Muscle of back (tissue), 3 donors: ENCODE measurements at regions not wholly inside any gene's neighbourhood (a gene's known extent, or its start where the extent isn't known, plus 50 kb on each side); places are given as distances from the start of the nearest gene placed in this dataset.

Experiments used
- DNase-seq, 3 donors: peaks; one replicate each; pipeline versions ENCODE4 v3.0.0 to v3.0.0-alpha.2; 2013

- DNase-seq = no peak
Measured at GRCh38 chr4:27506401-27506800, 645.8 kb downstream of the STIM2 start.

DNA sequence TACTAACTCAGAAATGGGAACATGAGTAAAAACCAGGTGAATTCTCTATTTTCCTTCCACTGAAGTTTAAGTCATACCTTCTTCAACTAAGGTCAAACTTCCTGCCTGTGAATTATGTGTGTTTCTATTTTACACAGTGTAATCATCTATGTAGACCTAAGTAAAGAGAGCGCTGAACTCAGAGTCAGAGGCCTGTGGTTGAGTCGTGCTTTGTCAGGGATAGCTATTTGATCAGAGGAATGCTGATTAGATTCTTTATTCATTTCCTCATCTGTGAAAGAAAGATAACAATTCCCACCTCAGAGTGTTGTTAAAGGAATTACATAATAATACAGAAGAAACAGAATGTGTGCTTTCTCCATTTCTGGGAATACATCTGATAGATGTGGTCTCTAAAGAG, 654.1 kb downstream of the STIM2 start:
- DNase-seq = no peak

GRCh38 chr4:27515140-27515539, 654.5 kb downstream of the STIM2 start:
- no peak for DNase-seq

DNA sequence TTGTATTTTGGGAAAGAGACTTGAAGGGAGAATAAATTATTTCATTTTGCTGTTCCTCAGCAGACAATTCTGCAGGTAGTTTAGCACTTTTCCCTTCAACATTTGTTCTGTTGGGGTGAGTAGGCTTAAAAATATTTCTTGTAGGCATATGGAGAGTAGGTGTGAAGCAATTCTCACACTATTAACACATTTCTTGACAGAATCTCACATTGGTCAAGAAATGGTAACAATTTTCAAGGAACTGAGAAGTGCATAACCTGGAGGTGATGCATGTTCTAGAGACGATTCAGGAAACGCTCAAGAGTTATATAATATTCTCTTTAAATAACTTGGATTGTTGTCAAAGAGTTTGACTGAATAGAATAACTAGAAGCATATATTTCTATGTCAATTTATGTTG, 658.2 kb downstream of the STIM2 start:
- no peak for DNase-seq

DNA sequence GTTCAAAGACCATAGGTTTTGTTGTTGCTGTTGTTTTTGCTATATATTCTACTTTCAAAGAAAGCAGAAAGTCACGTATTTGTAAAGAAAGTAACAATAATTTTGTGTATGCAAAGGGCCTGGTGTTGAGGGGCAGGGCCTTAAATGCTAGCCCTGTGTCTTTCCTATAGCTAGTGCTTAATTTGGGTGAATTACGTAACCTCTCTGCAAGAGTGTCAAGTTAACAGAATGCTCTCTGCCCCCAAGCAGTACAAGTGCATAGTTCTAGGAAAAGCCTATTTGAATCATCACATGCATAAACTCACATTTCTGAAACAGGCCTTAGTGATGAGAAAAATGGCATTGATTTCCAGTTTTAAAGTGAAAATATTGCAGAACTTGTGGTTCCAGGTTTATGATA, 663.6 kb downstream of the STIM2 start:
- no peak for DNase-seq

DNA sequence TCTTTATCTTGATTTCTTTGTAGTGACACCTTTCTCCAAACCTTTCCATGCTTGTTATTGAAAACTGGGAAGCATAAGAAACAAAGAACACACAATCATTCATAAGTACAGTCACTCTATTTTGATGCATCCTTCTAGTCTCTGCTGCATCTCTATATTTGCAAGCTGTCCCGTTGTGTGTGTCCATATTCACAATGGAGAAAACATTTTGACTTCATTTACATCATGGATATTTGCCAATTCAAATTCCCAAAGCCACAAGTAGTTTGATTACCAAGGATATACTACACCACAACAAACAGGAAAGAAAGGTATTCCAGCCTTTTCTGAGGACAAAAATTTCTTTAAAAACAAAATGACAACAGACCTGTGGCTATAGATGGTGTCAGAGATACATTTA, 673.8 kb downstream of the STIM2 start:
- no peak for DNase-seq

DNA sequence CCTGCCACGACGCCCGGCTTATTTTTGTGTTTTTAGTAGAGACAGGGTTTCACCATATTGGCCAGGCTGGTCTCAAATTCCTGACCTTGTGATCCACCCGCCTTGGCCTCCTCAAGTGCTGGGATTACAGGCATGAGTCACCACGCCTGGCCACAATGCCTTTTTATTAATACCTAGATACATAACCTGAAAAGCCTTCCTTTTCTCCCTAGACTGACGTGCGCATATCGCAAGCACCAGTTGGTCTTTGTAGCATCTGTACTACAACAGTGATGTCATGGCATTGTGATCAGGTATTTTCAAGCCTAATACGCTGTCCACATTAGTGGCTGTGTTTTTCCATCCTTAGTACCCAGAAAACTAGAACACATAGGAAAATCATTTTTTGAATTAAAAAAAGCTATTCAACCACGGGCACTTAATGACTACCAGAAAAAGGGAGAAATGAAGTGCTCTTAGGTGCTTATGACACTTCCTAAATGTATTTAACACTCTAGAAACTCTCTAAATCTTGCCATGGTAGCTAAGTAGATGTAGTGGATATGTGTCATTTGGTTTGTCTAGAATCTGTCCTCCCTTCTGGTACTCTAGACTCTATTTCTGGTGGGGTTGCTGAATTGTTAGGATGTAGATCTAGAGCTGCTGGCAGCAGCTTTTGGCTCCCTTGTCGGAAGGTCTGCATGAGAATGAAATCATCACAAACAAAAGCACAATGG, 707.8 kb downstream of the STIM2 start:
- DNase-seq = no peak

DNA sequence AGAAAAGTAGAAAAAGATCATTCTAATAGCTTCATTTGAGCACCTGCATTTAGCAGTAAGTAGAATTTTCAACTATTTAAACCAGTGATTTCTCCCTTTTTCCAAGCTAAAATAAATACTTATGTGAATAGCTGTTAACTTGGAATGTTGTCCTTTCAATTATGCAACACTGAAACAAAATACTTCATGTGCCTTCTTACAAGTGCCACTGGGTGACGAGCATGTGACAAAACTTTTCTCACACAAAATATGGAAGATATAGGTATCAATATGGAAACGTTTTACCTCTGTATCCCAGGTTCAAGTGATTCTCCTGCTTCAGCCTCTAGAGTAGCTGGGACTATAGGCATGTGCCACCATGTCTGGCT, 708.3 kb downstream of the STIM2 start:
- DNase-seq = no peak

- DNase-seq = no peak
Measured at GRCh38 chr4:27574743-27575142, 714.1 kb downstream of the STIM2 start.

GRCh38 chr4:27577951-27578350, 717.3 kb downstream of the STIM2 start:
- no peak for DNase-seq

GRCh38 chr4:27592738-27593137, 732.1 kb downstream of the STIM2 start:
- DNase-seq = no peak

GRCh38 chr4:27594922-27595321, 734.3 kb downstream of the STIM2 start:
- DNase-seq = no peak

DNA sequence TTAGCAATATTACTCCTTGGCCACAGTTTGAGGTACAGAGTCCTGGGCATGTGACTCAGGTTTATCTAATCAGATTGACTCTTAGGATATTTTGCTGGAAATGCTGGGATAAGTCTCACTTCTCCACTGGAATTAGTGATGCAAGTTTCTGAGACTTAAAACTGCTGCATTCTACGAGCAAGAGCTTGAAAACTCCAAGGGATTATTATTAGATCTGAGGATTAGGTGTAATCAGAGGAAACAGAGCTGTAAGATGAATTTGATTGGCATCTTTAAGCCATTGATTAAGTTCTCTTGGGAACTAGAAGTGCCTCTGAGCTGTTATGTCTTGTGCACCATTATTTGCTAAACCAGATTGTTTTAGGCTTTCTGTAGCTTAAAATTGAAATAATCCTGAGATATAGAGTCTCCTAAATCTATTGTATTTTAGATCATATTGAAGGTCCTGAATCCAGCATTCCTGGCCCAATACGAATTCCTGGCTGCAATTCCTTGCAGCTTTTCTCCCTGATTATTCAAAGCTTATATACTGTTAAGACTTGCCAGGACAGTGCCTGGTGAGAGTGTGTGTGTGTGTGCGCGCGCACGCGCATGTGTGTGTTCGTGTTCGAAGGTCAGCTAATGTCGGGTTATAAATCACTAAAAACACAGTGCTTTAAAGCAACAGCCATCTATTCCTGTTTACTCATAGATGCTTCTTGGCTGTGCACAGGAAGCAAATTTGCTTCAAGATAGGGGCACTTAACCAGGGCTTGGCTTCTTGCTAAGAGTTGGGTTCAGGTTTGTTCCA, 735.1 kb downstream of the STIM2 start:
- DNase-seq = no peak

DNA sequence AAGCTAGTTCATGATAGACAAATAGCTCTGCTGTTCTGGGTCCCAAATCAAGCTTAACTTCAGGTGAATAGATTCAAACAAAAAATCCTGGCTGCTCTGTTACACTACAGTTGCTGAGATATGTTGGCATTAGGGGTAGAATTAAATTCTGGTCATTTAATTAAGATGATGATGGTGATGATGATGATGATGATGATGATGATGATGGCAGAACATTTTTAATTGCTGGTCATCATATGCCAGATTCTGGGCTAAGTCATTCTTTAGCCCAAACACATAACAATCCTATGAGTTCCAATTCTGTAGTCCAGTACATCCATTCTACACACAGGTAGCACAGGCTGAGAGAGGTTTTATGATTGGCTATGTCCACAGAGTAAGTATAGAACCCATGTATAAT, 741.5 kb downstream of the STIM2 start:
- no peak for DNase-seq

GRCh38 chr4:27604692-27605091, 744.1 kb downstream of the STIM2 start:
- DNase-seq = no peak

DNA sequence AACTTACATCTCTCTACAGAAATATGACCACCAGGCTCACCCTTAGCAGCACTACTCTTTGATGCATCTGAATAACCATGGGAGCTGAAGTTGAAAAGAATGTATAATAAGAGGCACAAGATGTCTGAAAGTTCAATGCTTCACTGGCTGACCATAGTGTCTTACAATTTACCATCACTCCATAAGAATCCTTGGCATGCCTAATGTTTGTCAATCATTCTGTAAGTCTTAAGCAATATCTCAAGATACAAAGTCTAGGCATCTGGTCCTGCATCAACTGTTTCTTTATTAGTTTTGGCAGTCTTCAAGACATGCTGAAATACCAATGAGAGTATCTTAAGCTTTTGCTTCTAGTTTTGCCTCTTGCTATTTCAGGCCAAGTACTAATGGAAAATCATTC, 755.5 kb downstream of the STIM2 start:
- DNase-seq = peak in 1 of 3 donors; percentile 5

DNA sequence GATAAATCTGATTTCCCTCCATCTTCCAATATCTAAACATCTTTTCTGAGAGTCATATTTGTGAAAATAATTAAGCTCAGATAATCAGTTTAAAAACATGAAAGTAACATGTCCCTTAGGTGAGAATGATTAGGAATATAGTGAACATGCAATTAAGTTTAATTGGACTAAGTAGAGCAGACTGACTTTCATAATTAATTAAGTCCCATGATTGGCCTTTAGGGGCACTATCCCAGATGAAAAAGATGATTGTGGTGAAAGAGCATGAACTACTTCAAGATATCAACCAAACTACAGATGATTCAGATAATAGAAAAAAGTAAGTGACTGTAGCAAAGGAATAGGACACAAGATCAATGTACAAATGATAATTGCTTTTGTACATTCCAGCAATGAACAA, 758.8 kb downstream of the STIM2 start:
- no peak for DNase-seq

DNA sequence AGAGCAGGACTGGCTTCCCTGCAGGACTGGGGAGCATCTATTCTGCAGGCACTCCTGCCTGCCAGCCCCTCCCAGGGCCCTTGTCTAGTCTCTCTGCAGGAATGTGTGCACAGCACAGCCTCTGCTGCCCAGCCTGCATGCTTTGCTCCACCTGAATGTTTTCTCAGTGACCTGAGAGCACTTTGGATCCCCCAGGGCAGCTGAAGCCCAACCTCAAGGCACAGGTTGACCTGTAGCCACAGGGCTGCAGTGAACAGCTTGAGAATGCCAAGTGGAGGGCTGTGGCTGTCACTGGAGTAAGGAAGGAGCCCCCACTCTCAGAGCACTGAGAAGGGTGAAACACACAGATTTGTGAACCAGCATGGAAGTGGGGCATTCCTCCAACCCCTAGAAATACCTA, 760.2 kb downstream of the STIM2 start:
- no peak for DNase-seq

- DNase-seq = no peak
Measured at GRCh38 chr4:27624749-27625148, 764.1 kb downstream of the STIM2 start.

- DNase-seq = no peak
Measured at GRCh38 chr4:27628609-27629008, 768.0 kb downstream of the STIM2 start.

DNA sequence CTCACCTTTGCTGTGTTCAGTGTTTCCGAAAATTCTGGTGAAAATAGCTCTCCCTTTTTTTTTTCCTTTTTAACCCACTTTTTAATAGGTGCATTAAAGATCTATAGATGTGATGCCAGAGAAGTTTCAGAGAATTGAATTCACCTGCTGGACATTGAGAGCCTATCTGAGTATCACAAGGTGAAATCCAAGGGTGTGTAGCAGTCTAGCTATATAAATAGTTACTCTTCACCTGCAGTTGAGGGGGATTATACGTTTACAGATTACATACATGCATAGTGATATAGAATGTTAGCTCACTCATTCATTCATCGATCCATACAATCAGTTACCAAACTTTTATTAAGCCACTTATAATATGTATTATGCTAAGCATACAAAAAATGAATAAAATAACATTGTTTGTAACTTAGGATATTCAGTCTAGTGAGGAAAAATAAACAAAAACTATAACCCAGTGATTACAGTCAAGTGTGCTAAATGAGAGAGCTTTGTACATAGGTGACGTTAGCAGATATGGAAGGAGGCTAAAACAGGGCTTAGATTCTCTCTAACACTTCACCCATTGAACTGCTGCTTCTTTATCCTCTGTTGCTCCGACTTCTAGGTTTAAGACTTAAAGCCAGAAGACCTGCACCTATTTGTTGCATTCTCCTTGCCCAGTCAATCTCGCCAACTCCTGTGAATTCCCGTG, 769.0 kb downstream of the STIM2 start:
- DNase-seq = no peak

- no peak for DNase-seq
Measured at GRCh38 chr4:27635936-27636913, 775.6 kb downstream of the STIM2 start.
